Ramos (cell line): ENCODE measurements at regions not wholly inside any gene's neighbourhood (a gene's known extent, or its start where the extent isn't known, plus 50 kb on each side); places are given as distances from the start of the nearest gene placed in this dataset.

Experiments used
- in situ Hi-C: fragments of 300-500 bp; cut with MboI; formaldehyde crosslinking; loops from one replicate; pipeline ENCODE4 v1.14.3; 2022; ENCODE audit warnings: low sequenced_read_pairs; ENCODE audit not compliant: unreplicated experiment

GRCh38 chr14:87567618-87568295 lies 425.2 kb downstream of the GALC start:
- in situ Hi-C loops, result no loop called here

- in situ Hi-C loops, result no loop called here
Measured at GRCh38 chr14:87566991-87567390, 426.0 kb downstream of the GALC start.

GRCh38 chr14:87547536-87547935 lies 445.4 kb downstream of the GALC start:
- in situ Hi-C loops, result no loop called here

GRCh38 chr14:87542288-87542687 lies 450.7 kb downstream of the GALC start:
- in situ Hi-C loops, result no loop called here

GRCh38 chr14:87540339-87540738 lies 452.6 kb downstream of the GALC start:
- in situ Hi-C loops, result no loop called here

- in situ Hi-C loops, result no loop called here
Measured at GRCh38 chr14:87529081-87529480, 463.9 kb downstream of the GALC start.

- in situ Hi-C loops, result no loop called here
Measured at GRCh38 chr14:87526731-87527130, 466.3 kb downstream of the GALC start.

- in situ Hi-C loops, result no loop called here
Measured at GRCh38 chr14:87524011-87524410, 469.0 kb downstream of the GALC start.

- in situ Hi-C loops, result no loop called here
Measured at GRCh38 chr14:87522575-87522974, 470.4 kb downstream of the GALC start.

GRCh38 chr14:87508333-87508732 lies 484.6 kb downstream of the GALC start:
- in situ Hi-C loops, result no loop called here

GRCh38 chr14:87503711-87504110 lies 489.3 kb downstream of the GALC start:
- in situ Hi-C loops, result no loop called here

- in situ Hi-C loops, result no loop called here
Measured at GRCh38 chr14:87497301-87497700, 495.7 kb downstream of the GALC start.

GRCh38 chr14:87494010-87494409 lies 499.0 kb downstream of the GALC start:
- in situ Hi-C loops, result no loop called here

GRCh38 chr14:87492561-87492960 lies 500.4 kb downstream of the GALC start:
- in situ Hi-C loops, result no loop called here

GRCh38 chr14:87491816-87492215 lies 501.2 kb downstream of the GALC start:
- in situ Hi-C loops, result no loop called here

GRCh38 chr14:87489196-87489819 lies 503.7 kb downstream of the GALC start:
- in situ Hi-C loops, result no loop called here

GRCh38 chr14:87483271-87484260 lies 509.4 kb downstream of the GALC start:
- in situ Hi-C loops, result no loop called here

GRCh38 chr14:87468531-87468930 lies 524.5 kb downstream of the GALC start:
- in situ Hi-C loops, result no loop called here

- in situ Hi-C loops, result no loop called here
Measured at GRCh38 chr14:87467578-87467977, 525.4 kb downstream of the GALC start.

GRCh38 chr14:87465770-87466169 lies 527.2 kb downstream of the GALC start:
- in situ Hi-C loops, result no loop called here

- in situ Hi-C loops, result no loop called here
Measured at GRCh38 chr14:87461704-87462103, 531.3 kb downstream of the GALC start.
